Astrocyte of the spinal cord (primary cell): ENCODE measurements at regions not wholly inside any gene's neighbourhood (a gene's known extent, or its start where the extent isn't known, plus 50 kb on each side); places are given as distances from the start of the nearest gene placed in this dataset.
A peak's percentile ranks its signal among the peaks of the same experiment; 100 is the strongest.

Experiments used
- DNase-seq: peaks from one replicate; pipeline ENCODE4 v3.0.0; 2011; ENCODE audit warnings: low read depth, low spot score
- H3K4me3 ChIP-seq: 2 replicates; pipeline ENCODE4 v1.5.1; 2011; ENCODE audit warnings: low read depth, mild to moderate bottlenecking, low read length, moderate library complexity
- in situ Hi-C: cut with HindIII; loops from 2 replicates; pipeline ENCODE4 v1.10.0; 2017; ENCODE audit warnings: low sequenced_read_pairs
- TF ChIP-seq, protein P1 (sequence below): IDR thresholded peaks from 2 replicates; pipeline ENCODE4 v1.5.1; 2012; ENCODE audit warnings: low read depth, mild to moderate bottlenecking, low read length, inconsistent platforms

DNA sequence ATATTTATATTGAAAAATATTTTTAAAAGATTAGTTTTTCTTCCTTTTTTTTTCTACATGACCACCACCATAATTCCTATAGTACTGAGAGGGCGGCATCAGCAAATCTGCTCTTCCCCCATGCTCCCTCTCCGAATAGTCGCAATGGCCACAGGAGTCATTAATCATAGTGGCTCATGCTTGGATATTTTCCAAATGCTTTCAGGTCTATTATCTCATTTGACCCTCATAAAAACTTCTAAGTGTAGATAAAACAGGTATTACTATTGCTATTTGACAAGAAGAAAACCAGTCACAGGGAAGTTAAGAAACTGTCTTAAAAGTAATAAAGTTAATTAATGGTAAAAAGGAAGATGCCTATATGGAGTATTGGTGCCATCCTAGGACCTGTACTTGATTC lies 440.7 kb downstream of the CMPK2 start:
- TF ChIP-seq, protein P1, sequence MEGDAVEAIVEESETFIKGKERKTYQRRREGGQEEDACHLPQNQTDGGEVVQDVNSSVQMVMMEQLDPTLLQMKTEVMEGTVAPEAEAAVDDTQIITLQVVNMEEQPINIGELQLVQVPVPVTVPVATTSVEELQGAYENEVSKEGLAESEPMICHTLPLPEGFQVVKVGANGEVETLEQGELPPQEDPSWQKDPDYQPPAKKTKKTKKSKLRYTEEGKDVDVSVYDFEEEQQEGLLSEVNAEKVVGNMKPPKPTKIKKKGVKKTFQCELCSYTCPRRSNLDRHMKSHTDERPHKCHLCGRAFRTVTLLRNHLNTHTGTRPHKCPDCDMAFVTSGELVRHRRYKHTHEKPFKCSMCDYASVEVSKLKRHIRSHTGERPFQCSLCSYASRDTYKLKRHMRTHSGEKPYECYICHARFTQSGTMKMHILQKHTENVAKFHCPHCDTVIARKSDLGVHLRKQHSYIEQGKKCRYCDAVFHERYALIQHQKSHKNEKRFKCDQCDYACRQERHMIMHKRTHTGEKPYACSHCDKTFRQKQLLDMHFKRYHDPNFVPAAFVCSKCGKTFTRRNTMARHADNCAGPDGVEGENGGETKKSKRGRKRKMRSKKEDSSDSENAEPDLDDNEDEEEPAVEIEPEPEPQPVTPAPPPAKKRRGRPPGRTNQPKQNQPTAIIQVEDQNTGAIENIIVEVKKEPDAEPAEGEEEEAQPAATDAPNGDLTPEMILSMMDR: no peak
- in situ Hi-C loops: no loop called here
- no peak for DNase-seq
- no peak overlapping the region for H3K4me3 ChIP-seq

DNA sequence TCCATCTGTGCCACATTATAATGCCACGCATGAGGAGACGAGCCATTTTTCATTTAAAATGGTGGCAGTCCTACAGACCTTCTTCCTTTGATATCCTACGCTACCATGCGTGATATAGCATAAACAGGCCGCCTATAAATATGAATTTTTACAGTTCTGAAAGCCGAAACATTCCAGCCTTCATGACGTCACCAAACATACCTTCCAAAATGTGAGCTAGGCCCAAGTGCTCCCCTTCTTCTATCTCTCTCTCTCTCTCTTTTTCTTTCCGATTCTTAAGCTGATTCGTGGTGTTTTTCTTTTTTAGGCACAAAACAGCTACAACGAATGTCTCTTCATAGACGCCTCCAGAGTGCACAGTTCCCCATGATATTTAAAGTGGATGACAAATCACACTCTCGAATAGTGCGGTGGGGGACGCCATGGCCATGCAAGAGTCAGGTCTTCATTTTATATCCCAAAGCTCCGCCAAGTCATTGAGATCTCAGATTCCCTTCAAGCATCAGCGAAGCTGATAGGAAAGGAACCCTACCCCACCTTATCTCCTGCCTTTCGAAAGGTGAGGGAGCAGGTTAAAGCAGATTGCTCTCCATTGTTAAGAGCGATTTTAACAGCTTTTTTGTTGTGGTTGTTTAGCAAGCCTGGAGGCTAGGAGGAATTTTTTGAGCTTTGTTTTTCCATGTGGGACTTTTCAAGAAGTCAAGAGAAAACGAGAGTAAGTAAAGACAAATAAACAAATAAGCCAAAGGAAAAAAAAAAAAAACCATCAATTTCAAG lies 436.3 kb downstream of the CMPK2 start:
- TF ChIP-seq, protein P1: no peak
- DNase-seq: no peak
- in situ Hi-C loops: no loop called here
- H3K4me3 ChIP-seq: no peak overlapping the region

DNA sequence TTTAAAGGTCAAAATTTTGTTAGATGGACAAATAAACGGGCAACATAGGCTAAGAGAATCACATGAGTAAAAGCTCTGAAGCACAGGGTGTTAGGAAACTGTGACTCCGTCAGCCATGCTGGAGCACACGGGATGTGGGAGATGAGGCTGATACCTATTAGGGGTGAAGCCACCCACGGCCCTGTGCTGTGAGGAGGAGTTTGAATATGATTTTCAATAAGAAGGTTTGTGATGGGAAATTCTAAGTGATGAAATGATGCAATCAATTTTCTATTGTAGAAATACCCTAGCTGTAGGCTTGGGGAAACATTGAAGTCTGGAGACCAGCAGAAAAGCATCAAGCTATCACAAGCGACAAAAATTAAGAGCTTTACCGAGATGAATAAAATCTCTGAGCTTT lies 431.3 kb downstream of the CMPK2 start:
- no peak overlapping the region for H3K4me3 ChIP-seq
- TF ChIP-seq, protein P1: no peak
- no peak for DNase-seq
- in situ Hi-C loops: no loop called here

DNA sequence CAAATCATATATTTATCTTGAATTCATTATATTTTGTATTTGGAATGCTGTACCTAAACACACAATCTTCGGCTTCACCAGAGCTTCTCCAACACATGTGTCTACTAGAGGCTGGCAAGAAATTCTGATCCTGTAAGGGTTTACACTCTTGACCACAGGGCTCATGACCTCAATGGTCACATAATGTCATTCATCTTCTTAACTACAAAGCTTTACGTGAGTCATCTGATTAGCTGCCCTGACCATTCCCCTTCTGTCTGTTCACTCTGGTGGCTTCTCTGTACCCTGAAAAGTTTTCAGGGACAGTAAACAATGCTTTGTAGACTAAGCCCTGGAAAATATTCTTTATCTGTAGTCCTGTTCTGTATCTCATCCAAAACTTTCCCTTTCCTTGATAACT lies 423.9 kb downstream of the CMPK2 start:
- peak; percentile 31 for DNase-seq
- in situ Hi-C loops: no loop called here
- TF ChIP-seq, protein P1: no peak
- no peak overlapping the region for H3K4me3 ChIP-seq

DNA sequence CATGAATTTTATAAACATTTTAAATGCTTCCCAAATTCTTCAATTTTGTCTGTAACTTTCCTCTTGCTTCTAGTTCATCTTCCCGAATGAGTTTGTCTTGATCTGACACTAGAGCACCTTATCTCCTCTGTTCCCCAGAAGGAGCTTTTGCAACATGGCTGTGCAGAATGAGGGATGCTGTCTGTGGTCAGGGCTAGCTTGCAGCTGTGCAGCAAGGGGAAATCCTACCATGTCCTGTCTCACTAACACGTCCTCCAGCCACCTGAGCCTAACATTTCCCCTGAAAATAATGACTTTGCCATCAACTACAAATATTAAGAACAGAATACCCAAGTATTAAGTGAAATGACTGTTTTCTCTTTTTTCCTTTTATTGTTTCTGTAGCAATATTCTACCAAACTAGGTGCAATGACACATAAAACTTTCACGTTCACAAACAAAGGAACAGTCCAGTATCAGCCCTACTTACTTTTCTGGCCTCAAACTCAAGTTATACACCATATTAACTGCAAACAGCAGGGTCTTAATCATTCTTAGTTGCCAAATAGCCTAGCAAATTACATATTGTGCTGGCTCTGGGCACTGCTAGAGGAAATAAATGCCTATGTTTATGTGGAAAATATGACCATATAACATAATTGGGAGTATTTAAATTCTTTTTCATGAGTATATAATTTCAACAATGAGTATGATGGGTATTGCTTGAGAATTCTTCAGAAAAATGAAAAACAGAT lies 423.3 kb downstream of the CMPK2 start:
- no peak overlapping the region for H3K4me3 ChIP-seq
- in situ Hi-C loops: no loop called here

DNA sequence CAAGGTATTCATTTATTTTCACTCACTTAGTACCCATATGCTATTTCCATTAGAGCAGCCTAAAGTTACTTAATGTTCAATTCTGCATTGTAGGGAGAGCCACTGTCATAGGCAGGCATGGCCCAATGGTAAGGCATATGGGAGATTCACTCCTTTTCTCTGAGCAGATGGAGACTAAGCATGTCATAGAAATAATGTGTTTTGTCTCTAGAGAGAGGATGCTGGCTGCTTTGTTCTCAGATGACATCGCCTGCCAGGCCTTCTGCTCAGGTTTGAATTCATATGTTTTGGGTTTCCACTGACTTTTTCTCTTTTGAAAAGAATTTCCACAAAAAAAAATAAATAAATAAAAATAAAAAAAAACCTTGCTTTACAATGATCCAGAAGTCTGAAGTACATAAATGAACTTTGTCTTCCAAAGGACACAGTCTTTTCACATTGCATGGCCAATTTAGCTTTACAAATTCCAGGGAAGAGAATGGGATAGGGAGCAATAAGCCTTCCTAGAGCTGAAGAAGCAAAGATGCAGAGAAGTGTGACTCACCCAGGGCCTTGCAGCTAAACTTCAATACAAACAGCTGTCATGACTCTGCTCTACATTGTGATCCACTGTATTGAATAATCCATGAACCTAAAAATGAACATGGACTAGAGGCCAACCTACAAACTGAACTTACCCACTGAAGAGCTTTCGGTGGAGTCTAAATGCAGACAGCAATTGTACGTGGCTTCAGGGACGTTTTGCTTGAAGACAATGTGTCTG lies 422.5 kb downstream of the CMPK2 start:
- no peak overlapping the region for H3K4me3 ChIP-seq
- in situ Hi-C loops: no loop called here
- no peak for DNase-seq
- TF ChIP-seq, protein P1: no peak

More for the DNA sequence above, 423.3 kb downstream of the CMPK2 start:
- TF ChIP-seq, protein P1: no peak
- DNase-seq: no peak
